IMR-90 (cell line): ENCODE measurements at regions not wholly inside any gene's neighbourhood (a gene's known extent, or its start where the extent isn't known, plus 50 kb on each side); places are given as distances from the start of the nearest gene placed in this dataset.

ENCODE experiments used
- CEBPB ChIP-seq: IDR thresholded peaks from 2 replicates; pipeline ENCODE4 v1.6.1; 2012; ENCODE audit warnings: low read depth, low read length, improper control_type of control experiment
- CHD1 ChIP-seq: IDR thresholded peaks from 2 replicates; pipeline ENCODE4 v1.6.1; 2012; ENCODE audit warnings: low read depth, low read length, improper control_type of control experiment
- CTCF ChIP-seq: conservative IDR thresholded peaks from 2 replicates; pipeline ENCODE4 v1.5.1; 2012; ENCODE audit warnings: mild to moderate bottlenecking, low read depth, low read length, improper control_type of control experiment
- ELK1 ChIP-seq: fragments of 150-350 bp; IDR thresholded peaks from 2 replicates; pipeline ENCODE4 v1.6.1; 2016; ENCODE audit warnings: low read depth, mild to moderate bottlenecking, low read length, moderate library complexity, borderline replicate concordance
- MAZ ChIP-seq: IDR thresholded peaks from 2 replicates; pipeline ENCODE4 v1.6.1; 2012; ENCODE audit warnings: low read depth, mild to moderate bottlenecking, low read length, improper control_type of control experiment, moderate library complexity, borderline replicate concordance
- MXI1 ChIP-seq: IDR thresholded peaks from 2 replicates; pipeline ENCODE4 v1.6.1; 2012; ENCODE audit warnings: low read depth, mild to moderate bottlenecking, low read length, moderate library complexity, borderline replicate concordance
- NFE2L2 ChIP-seq: fragments of 150-350 bp; IDR thresholded peaks from 2 replicates; pipeline ENCODE4 v1.6.1; 2016; ENCODE audit warnings: low read depth, mild to moderate bottlenecking, low read length
- POLR2A ChIP-seq: IDR thresholded peaks from 2 replicates; pipeline ENCODE4 v1.6.1; 2012; ENCODE audit warnings: mild to moderate bottlenecking, low read depth, low read length
- RAD21 ChIP-seq: IDR thresholded peaks from 2 replicates; pipeline ENCODE4 v1.6.1; 2012; ENCODE audit warnings: low read length, improper control_type of control experiment
- RCOR1 ChIP-seq: IDR thresholded peaks from 2 replicates; pipeline ENCODE4 v1.6.1; 2012; ENCODE audit warnings: mild to moderate bottlenecking, low read length, improper control_type of control experiment; ENCODE audit not compliant: insufficient replicate concordance
- SMC3 ChIP-seq: fragments of 150-350 bp; IDR thresholded peaks from 2 replicates; pipeline ENCODE4 v1.6.1; 2016; ENCODE audit warnings: low read depth, mild to moderate bottlenecking, antibody characterized with exemption, low read length, moderate library complexity
- USF2 ChIP-seq: fragments of 150-350 bp; IDR thresholded peaks from 2 replicates; pipeline ENCODE4 v1.6.1; 2017; ENCODE audit warnings: mild to moderate bottlenecking, antibody characterized with exemption, low read length, low read depth

- no peak for TF ChIP-seq RAD21
- no peak for TF ChIP-seq CTCF
- no peak for TF ChIP-seq POLR2A
- no peak for TF ChIP-seq USF2
- TF ChIP-seq CEBPB = no peak
- TF ChIP-seq MXI1 = no peak
- no peak for TF ChIP-seq MAZ
- no peak for TF ChIP-seq SMC3
- no peak for TF ChIP-seq ELK1
- no peak for TF ChIP-seq RCOR1
- no peak for TF ChIP-seq CHD1
- no peak for TF ChIP-seq NFE2L2
Observed at GRCh38 chr2:14015113-14015630, 617.3 kb upstream of the LRATD1 start.
